Ishikawa (cell line): ENCODE measurements at regions not wholly inside any gene's neighbourhood (a gene's known extent, or its start where the extent isn't known, plus 50 kb on each side); places are given as distances from the start of the nearest gene placed in this dataset.

Experiments used
- CEBPB ChIP-seq: IDR thresholded peaks from 2 replicates; pipeline ENCODE4 v1.6.1; 2012
- CREB1 ChIP-seq: IDR thresholded peaks from 2 replicates; pipeline ENCODE4 v1.6.1; 2012; ENCODE audit warnings: low read depth
- EGR1 ChIP-seq: IDR thresholded peaks from 2 replicates; pipeline ENCODE4 v1.6.1; 2012
- EP300 ChIP-seq: IDR thresholded peaks from 2 replicates; pipeline ENCODE4 v1.6.1; 2012; ENCODE audit warnings: borderline replicate concordance
- FOXM1 ChIP-seq: IDR thresholded peaks from 2 replicates; pipeline ENCODE4 v1.6.1; 2012; ENCODE audit warnings: low read depth, borderline replicate concordance
- MAX ChIP-seq: IDR thresholded peaks from 2 replicates; pipeline ENCODE4 v1.6.1; 2012
- NFIC ChIP-seq: IDR thresholded peaks from 2 replicates; pipeline ENCODE4 v1.6.1; 2012
- RAD21 ChIP-seq: IDR thresholded peaks from 2 replicates; pipeline ENCODE4 v1.6.1; 2012; ENCODE audit warnings: low read depth
- TAF1 ChIP-seq: IDR thresholded peaks from 2 replicates; pipeline ENCODE4 v1.6.1; 2012; ENCODE audit warnings: low read depth, mild to moderate bottlenecking
- TCF12 ChIP-seq: IDR thresholded peaks from 2 replicates; pipeline ENCODE4 v1.6.1; 2012; ENCODE audit warnings: low read depth
- TEAD4 ChIP-seq: IDR thresholded peaks from 2 replicates; pipeline ENCODE4 v1.6.1; 2012
- USF1 ChIP-seq: IDR thresholded peaks from 2 replicates; pipeline ENCODE4 v1.6.1; 2012
- YY1 ChIP-seq: IDR thresholded peaks from 2 replicates; pipeline ENCODE4 v1.6.1; 2012; ENCODE audit warnings: low read depth
- ZBTB7A ChIP-seq: IDR thresholded peaks from 2 replicates; pipeline ENCODE4 v1.6.1; 2012; ENCODE audit warnings: low read depth
- TF ChIP-seq, protein P1 (sequence below): IDR thresholded peaks from 2 replicates; pipeline ENCODE4 v1.6.1; 2012; ENCODE audit warnings: low read depth, mild to moderate bottlenecking

DNA sequence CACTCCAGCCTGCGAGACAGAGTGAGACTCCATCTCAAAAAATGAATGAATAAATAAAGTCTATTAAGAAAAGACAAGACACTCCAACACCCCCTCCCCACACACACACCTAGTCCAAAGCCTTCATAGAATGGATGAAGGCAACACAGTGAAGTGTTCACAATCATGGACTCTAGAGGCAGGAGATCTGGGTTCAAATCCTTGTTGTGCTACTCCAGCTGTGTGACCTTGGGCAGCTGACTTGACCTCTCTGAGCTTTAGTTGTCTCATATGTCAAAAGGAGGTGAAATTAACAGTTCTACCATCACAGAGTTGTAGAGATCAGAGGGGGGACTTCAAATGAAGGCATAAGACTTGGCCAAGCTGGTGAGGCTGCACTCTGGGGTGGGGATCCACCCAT lies 95.8 kb upstream of the MAP1LC3B2 start:
- TF ChIP-seq CEBPB (no peak), ZBTB7A (no peak), TCF12 (no peak), RAD21 (no peak), CREB1 (no peak), USF1 (no peak), FOXM1 (no peak), TEAD4 (no peak), EGR1 (no peak), EP300 (no peak), NFIC (no peak), YY1 (no peak), TAF1 (no peak), MAX (no peak)
- TF ChIP-seq, protein P1, sequence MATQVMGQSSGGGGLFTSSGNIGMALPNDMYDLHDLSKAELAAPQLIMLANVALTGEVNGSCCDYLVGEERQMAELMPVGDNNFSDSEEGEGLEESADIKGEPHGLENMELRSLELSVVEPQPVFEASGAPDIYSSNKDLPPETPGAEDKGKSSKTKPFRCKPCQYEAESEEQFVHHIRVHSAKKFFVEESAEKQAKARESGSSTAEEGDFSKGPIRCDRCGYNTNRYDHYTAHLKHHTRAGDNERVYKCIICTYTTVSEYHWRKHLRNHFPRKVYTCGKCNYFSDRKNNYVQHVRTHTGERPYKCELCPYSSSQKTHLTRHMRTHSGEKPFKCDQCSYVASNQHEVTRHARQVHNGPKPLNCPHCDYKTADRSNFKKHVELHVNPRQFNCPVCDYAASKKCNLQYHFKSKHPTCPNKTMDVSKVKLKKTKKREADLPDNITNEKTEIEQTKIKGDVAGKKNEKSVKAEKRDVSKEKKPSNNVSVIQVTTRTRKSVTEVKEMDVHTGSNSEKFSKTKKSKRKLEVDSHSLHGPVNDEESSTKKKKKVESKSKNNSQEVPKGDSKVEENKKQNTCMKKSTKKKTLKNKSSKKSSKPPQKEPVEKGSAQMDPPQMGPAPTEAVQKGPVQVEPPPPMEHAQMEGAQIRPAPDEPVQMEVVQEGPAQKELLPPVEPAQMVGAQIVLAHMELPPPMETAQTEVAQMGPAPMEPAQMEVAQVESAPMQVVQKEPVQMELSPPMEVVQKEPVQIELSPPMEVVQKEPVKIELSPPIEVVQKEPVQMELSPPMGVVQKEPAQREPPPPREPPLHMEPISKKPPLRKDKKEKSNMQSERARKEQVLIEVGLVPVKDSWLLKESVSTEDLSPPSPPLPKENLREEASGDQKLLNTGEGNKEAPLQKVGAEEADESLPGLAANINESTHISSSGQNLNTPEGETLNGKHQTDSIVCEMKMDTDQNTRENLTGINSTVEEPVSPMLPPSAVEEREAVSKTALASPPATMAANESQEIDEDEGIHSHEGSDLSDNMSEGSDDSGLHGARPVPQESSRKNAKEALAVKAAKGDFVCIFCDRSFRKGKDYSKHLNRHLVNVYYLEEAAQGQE: no peak

GRCh38 chr12:116465407-116465806 lies 93.8 kb upstream of the MAP1LC3B2 start:
- TF ChIP-seq CREB1: no peak
- TF ChIP-seq FOXM1: no peak
- TF ChIP-seq, protein P1: no peak
- TF ChIP-seq USF1: no peak
- TF ChIP-seq TEAD4: no peak
- no peak for TF ChIP-seq CEBPB
- no peak for TF ChIP-seq TCF12
- TF ChIP-seq NFIC: no peak
- no peak for TF ChIP-seq ZBTB7A
- TF ChIP-seq YY1: no peak
- TF ChIP-seq RAD21: no peak
- TF ChIP-seq MAX: no peak
- no peak for TF ChIP-seq EP300
- no peak for TF ChIP-seq TAF1
- TF ChIP-seq EGR1: no peak

DNA sequence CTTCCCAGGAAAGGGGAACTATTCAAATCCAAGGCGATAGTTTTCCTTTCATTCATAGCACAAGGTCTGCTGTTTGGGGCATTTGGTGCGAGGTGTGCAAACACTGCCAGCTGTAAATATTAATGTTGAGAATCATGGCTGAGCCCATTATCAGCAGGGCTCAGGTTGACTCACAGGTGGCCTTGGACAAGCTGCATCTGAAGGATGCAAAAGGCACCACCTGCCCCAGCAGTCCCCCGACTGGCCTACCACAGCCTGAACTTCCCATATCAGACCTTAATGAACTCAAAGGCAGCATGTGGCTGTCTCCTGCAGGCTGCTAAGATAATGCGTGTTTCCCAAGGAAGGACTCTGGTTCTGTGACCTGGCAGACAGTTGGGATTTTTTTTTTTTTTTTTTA lies 93.3 kb upstream of the MAP1LC3B2 start:
- no peak for TF ChIP-seq YY1
- no peak for TF ChIP-seq TCF12
- TF ChIP-seq, protein P1: no peak
- no peak for TF ChIP-seq NFIC
- TF ChIP-seq EGR1: no peak
- TF ChIP-seq CREB1: no peak
- no peak for TF ChIP-seq USF1
- TF ChIP-seq MAX: no peak
- TF ChIP-seq TAF1: no peak

DNA sequence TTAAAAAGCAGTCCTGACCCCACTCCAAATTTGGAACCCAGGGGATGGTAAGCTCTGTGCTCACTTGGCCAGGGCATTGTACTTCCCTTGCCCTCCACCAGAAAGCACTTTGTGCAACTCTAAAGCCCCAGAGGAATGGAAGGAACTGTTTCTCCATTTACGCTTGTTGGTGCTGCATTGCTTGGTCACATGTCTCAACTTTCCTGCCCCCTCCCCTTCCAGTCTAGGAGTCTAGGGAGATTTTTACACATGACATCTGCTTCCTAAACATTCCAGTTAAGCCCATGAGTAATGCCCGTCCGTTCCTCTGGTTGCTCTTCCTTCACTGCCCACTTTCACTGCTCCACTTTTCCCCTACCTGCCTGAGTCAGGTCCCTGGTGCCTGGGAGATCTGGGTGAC lies 92.6 kb upstream of the MAP1LC3B2 start:
- no peak for TF ChIP-seq EGR1
- no peak for TF ChIP-seq CEBPB
- TF ChIP-seq NFIC: no peak
- no peak for TF ChIP-seq TCF12
- no peak for TF ChIP-seq RAD21
- TF ChIP-seq, protein P1: no peak
- TF ChIP-seq YY1: no peak
- TF ChIP-seq FOXM1: no peak
- no peak for TF ChIP-seq EP300
- TF ChIP-seq MAX: no peak
- no peak for TF ChIP-seq CREB1
- no peak for TF ChIP-seq TAF1
- no peak for TF ChIP-seq ZBTB7A
- TF ChIP-seq USF1: no peak
- TF ChIP-seq TEAD4: no peak
